Cortex of kidney (tissue), 1 donor: ENCODE measurements at regions not wholly inside any gene's neighbourhood (a gene's known extent, or its start where the extent isn't known, plus 50 kb on each side); places are given as distances from the start of the nearest gene placed in this dataset.

Experiments used
- DNase-seq: peaks from one replicate; lab custom pipeline; 2025; lab: John Stamatoyannopoulos, UW

GRCh38 chr16:85173981-85174751 is 61.9 kb upstream of the CIBAR2 start:
- no peak for DNase-seq

GRCh38 chr16:85174871-85175723 is 62.8 kb upstream of the CIBAR2 start:
- DNase-seq, result no peak

- no peak for DNase-seq
Observed at GRCh38 chr16:85175724-85176233, 63.5 kb upstream of the CIBAR2 start.

- no peak for DNase-seq
Observed at GRCh38 chr16:85176541-85177447, 64.5 kb upstream of the CIBAR2 start.

GRCh38 chr16:85177448-85177846 is 65.2 kb upstream of the CIBAR2 start:
- no peak for DNase-seq

GRCh38 chr16:85178006-85178591 is 65.8 kb upstream of the CIBAR2 start:
- no peak for DNase-seq

GRCh38 chr16:85178596-85178995 is 66.3 kb upstream of the CIBAR2 start:
- no peak for DNase-seq

- no peak for DNase-seq
Observed at GRCh38 chr16:85179344-85180046, 67.2 kb upstream of the CIBAR2 start.

- DNase-seq, result no peak
Observed at GRCh38 chr16:85180047-85180826, 68.0 kb upstream of the CIBAR2 start.

- DNase-seq, result no peak
Observed at GRCh38 chr16:85180827-85181738, 68.8 kb upstream of the CIBAR2 start.

GRCh38 chr16:85181739-85182129 is 69.5 kb upstream of the CIBAR2 start:
- no peak for DNase-seq

GRCh38 chr16:85182286-85182685 is 70.0 kb upstream of the CIBAR2 start:
- DNase-seq, result no peak

- no peak for DNase-seq
Observed at GRCh38 chr16:85182774-85183173, 70.5 kb upstream of the CIBAR2 start.

- no peak for DNase-seq
Observed at GRCh38 chr16:85183564-85183963, 71.3 kb upstream of the CIBAR2 start.

- no peak for DNase-seq
Observed at GRCh38 chr16:85184404-85184803, 72.1 kb upstream of the CIBAR2 start.

GRCh38 chr16:85185303-85186100 is 73.2 kb upstream of the CIBAR2 start:
- DNase-seq, result no peak

- DNase-seq, result no peak
Observed at GRCh38 chr16:85187002-85187401, 74.7 kb upstream of the CIBAR2 start.

- no peak for DNase-seq
Observed at GRCh38 chr16:85187447-85187846, 75.2 kb upstream of the CIBAR2 start.
